GM21825 (cell line): ENCODE measurements at regions not wholly inside any gene's neighbourhood (a gene's known extent, or its start where the extent isn't known, plus 50 kb on each side); places are given as distances from the start of the nearest gene placed in this dataset.
"Not testable (repeated sequence)": the region's sequence is repeated elsewhere in the genome, so short reads cannot be mapped to it uniquely, and the experiment has no call there.

ENCODE experiments used
- ATAC-seq: cut with Tn5 transposase; IDR thresholded peaks from one replicate; pipeline ENCODE4 v1.9.1; 2021; ENCODE audit warnings: mild to moderate bottlenecking, moderate library complexity; ENCODE audit not compliant: unreplicated experiment

GRCh38 chr4:162945713-162946112 lies 221.0 kb downstream of the NAF1 start:
- no peak for ATAC-seq

GRCh38 chr4:162943263-162943662 lies 223.4 kb downstream of the NAF1 start:
- no peak for ATAC-seq

GRCh38 chr4:162938738-162939485 lies 227.8 kb downstream of the NAF1 start:
- no peak for ATAC-seq

- ATAC-seq, result no peak
Observed at GRCh38 chr4:162935214-162935613, 231.5 kb downstream of the NAF1 start.

- no peak for ATAC-seq
Observed at GRCh38 chr4:162931286-162931685, 235.4 kb downstream of the NAF1 start.

GRCh38 chr4:162921178-162921785 lies 245.4 kb downstream of the NAF1 start:
- no peak for ATAC-seq

GRCh38 chr4:162920649-162921048 lies 246.0 kb downstream of the NAF1 start:
- no peak for ATAC-seq

GRCh38 chr4:162912482-162912881 lies 254.2 kb downstream of the NAF1 start:
- no peak for ATAC-seq

- ATAC-seq, result no peak
Observed at GRCh38 chr4:162911349-162911748, 255.3 kb downstream of the NAF1 start.

- ATAC-seq, result no peak
Observed at GRCh38 chr4:162909952-162910351, 256.7 kb downstream of the NAF1 start.

GRCh38 chr4:162894387-162894786 lies 272.3 kb downstream of the NAF1 start:
- no peak for ATAC-seq

- peak; percentile 100 for ATAC-seq
Observed at GRCh38 chr4:162891788-162892707, 274.6 kb downstream of the NAF1 start.

- ATAC-seq, result no peak
Observed at GRCh38 chr4:162878096-162878495, 288.6 kb downstream of the NAF1 start.

GRCh38 chr4:162874748-162875147 lies 291.9 kb downstream of the NAF1 start:
- no peak for ATAC-seq

- ATAC-seq, result no peak
Observed at GRCh38 chr4:162871990-162872389, 294.7 kb downstream of the NAF1 start.

GRCh38 chr4:162869157-162869556 lies 297.5 kb downstream of the NAF1 start:
- ATAC-seq, result no peak

- no peak for ATAC-seq
Observed at GRCh38 chr4:162866565-162866964, 300.1 kb downstream of the NAF1 start.

- ATAC-seq, result no peak
Observed at GRCh38 chr4:162865102-162865501, 301.6 kb downstream of the NAF1 start.

GRCh38 chr4:162853788-162854187 lies 312.9 kb downstream of the NAF1 start:
- no peak for ATAC-seq

GRCh38 chr4:162852642-162853041 lies 314.0 kb downstream of the NAF1 start:
- no peak for ATAC-seq

- ATAC-seq, result not testable (repeated sequence)
Observed at GRCh38 chr4:162851241-162851758, 315.4 kb downstream of the NAF1 start.
